Colonic mucosa (tissue), 4 donors: ENCODE measurements at regions not wholly inside any gene's neighbourhood (a gene's known extent, or its start where the extent isn't known, plus 50 kb on each side); places are given as distances from the start of the nearest gene placed in this dataset.
"Not testable (repeated sequence)": the region's sequence is repeated elsewhere in the genome, so short reads cannot be mapped to it uniquely, and the experiment has no call there.

ENCODE experiments used
- DNase-seq: peaks from one replicate; pipeline ENCODE4 v3.0.0-alpha.2; 2020
- H3K27ac ChIP-seq: fragments of 200-600 bp; one replicate; pipeline ENCODE4 v1.8.0; 2021
- H3K27me3 ChIP-seq: fragments of 200-600 bp; one replicate; pipeline ENCODE4 v1.8.0; 2021
- H3K36me3 ChIP-seq: fragments of 200-600 bp; one replicate; pipeline ENCODE4 v1.8.0; 2021
- H3K4me1 ChIP-seq: fragments of 200-600 bp; one replicate; pipeline ENCODE4 v1.8.0; 2021; ENCODE audit warnings: mild to moderate bottlenecking
- H3K4me3 ChIP-seq: fragments of 200-600 bp; one replicate; pipeline ENCODE4 v1.8.0; 2021
- H3K9ac ChIP-seq, 2 donors: one replicate each; pipeline ENCODE4 v1.7.0; 2013; ENCODE audit warnings: control low read depth in 2 of 2, low read depth in 2 of 2, low read length in 2 of 2
- H3K9me3 ChIP-seq: fragments of 200-600 bp; one replicate; pipeline ENCODE4 v1.8.0; 2021
- intact Hi-C: fragments of 100-400 bp; cut with DNase I; formaldehyde crosslinking; loops from one replicate; pipeline ENCODE4 v1.14.1; 2022
- TF ChIP-seq, protein P1 (sequence below): fragments of 200-600 bp; IDR thresholded peaks from one replicate; pipeline ENCODE4 v1.8.0; 2022; ENCODE audit warnings: antibody characterized with exemption, mild to moderate bottlenecking
- donor health status: healthy.
- donor health status: DM: no; HTN: no; CAD: no.
- donor health status: DM: no; HTN: no; CAD: no.

DNA sequence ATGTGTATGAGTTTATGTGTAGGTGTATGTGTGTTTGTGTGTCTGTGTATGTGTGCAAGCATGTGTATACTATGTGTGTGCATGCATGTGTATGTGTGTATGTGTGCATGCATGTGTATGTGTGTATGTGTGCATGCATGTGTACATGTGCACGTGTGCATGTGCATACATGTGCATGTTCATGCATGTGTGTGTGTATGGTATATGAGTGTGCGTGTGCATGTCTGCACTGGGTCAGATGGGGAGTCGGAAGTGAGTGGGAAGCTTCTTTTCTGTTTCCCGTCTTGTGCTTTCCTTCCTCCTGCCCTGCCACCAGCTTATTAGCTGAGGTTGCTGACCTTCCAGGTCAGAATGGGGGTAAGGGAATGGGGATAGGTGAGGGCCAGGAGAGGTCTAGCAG is 174.7 kb downstream of the MAP2K4 start:
- DNase-seq: no peak
- Histone ChIP-seq H3K27ac (no peak overlapping the region), H3K9ac (no peak overlapping the region), H3K36me3 (no peaks in the 10 kb centered on the region), H3K4me1 (no peaks in the 10 kb centered on the region), H3K9me3 (no peaks in the 10 kb centered on the region), H3K27me3 (no peaks in the 10 kb centered on the region), H3K4me3 (no peak overlapping the region)
- intact Hi-C loops: no loop called here
- TF ChIP-seq, protein P1, sequence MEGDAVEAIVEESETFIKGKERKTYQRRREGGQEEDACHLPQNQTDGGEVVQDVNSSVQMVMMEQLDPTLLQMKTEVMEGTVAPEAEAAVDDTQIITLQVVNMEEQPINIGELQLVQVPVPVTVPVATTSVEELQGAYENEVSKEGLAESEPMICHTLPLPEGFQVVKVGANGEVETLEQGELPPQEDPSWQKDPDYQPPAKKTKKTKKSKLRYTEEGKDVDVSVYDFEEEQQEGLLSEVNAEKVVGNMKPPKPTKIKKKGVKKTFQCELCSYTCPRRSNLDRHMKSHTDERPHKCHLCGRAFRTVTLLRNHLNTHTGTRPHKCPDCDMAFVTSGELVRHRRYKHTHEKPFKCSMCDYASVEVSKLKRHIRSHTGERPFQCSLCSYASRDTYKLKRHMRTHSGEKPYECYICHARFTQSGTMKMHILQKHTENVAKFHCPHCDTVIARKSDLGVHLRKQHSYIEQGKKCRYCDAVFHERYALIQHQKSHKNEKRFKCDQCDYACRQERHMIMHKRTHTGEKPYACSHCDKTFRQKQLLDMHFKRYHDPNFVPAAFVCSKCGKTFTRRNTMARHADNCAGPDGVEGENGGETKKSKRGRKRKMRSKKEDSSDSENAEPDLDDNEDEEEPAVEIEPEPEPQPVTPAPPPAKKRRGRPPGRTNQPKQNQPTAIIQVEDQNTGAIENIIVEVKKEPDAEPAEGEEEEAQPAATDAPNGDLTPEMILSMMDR: no peak

DNA sequence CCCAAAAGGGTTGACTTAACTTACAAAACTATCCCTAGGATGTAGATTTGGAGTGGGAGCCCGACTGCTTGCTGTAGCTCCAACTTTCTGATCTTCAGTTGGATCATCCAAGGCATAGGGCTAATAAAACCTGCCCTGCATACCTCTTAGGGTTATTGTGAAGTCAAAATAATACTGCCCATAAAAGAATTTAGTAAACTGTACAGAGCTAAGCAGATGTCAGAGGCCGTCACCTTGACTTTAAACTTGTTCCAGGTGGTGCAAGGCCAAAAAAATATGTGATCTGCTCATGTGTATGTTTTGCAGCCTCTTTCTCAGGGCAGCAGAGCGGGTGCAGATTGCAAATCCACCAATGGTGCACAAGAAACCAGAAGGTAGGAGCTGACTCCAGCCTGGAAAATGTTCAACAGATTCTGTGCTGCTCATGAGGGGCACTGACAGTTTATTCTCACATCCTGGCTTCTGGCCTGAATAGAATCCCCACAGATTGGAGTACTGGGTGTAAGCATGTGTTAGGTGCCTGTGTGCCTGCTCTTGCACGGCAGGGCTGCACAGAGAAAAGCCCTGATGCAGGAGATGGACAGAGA is 180.7 kb downstream of the MAP2K4 start:
- H3K27me3 ChIP-seq: no peaks in the 10 kb centered on the region
- no peaks in the 10 kb centered on the region for H3K9me3 ChIP-seq
- no peak overlapping the region for H3K9ac ChIP-seq
- H3K4me3 ChIP-seq: no peak overlapping the region
- H3K4me1 ChIP-seq: no peaks in the 10 kb centered on the region
- TF ChIP-seq, protein P1: no peak
- intact Hi-C loops: no loop called here
- no peak for DNase-seq
- H3K27ac ChIP-seq: no peak overlapping the region
- no peaks in the 10 kb centered on the region for H3K36me3 ChIP-seq

DNA sequence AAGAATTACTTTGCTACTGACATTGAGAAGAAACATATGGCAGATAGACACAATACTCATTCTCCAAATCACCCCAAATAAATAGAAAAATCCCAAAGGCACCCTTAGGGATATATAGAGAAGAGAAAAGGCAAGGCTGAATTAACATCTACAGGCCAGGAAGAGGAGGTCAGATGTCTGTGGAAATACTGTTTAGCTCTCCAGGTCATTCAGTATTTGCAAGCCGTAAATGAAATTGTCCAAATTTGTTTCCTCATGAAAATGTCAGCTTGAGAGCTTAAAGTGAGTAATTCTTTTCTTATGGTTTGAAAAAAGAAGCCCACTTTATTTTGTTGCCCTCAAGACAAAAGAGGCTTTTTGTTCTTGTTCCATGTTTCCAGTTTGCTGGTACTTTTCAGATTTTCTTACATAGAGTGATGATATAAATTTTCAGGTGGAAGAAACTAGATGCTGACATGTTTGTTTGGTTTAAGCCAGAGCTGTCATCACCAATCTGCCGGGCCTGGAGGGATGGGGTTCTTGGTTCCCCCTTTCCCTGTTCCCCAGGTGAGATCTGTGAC is 189.0 kb downstream of the MAP2K4 start:
- Histone ChIP-seq H3K27ac (no peak overlapping the region), H3K36me3 (no peaks in the 10 kb centered on the region), H3K4me3 (no peak overlapping the region), H3K9me3 (no peaks in the 10 kb centered on the region), H3K27me3 (no peaks in the 10 kb centered on the region), H3K4me1 (no peaks in the 10 kb centered on the region), H3K9ac (no peak overlapping the region)
- no peak for DNase-seq
- intact Hi-C loops: no loop called here
- TF ChIP-seq, protein P1: no peak

- H3K9me3 ChIP-seq, H3K9ac ChIP-seq, H3K4me3 ChIP-seq, H3K27ac ChIP-seq, intact Hi-C loops, H3K27me3 ChIP-seq, H3K4me1 ChIP-seq, H3K36me3 ChIP-seq, DNase-seq: not testable (repeated sequence)
Observed at GRCh38 chr17:12220714-12221439, 200.2 kb downstream of the MAP2K4 start.

- TF ChIP-seq, protein P1: no peak
- Histone ChIP-seq H3K4me1 (no peaks in the 10 kb centered on the region), H3K27me3 (no peaks in the 10 kb centered on the region), H3K9me3 (no peaks in the 10 kb centered on the region), H3K27ac (no peak overlapping the region), H3K9ac (no peak overlapping the region), H3K36me3 (no peaks in the 10 kb centered on the region), H3K4me3 (no peak overlapping the region)
- intact Hi-C loops: no loop called here
- no peak for DNase-seq
Observed at GRCh38 chr17:12222392-12222791, 201.7 kb downstream of the MAP2K4 start.

DNA sequence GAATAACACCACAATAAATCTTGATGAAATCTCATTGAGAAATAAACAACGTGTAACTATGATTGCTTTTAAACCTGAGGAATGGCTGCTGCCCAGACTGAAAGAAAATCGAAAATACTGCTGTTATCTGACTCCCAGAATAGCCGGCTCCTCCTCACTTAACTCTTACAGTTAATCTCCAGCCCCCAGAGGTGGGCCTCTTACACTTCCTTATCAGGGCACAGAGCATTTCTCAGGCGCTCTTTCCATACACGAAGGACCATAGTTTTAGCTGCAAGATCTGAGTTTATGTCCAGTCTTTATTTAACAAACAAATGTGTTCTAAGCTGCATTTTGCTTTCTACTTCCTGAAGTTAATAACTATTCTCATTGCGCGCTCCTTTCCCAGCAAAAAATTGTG is 206.9 kb downstream of the MAP2K4 start:
- H3K4me1 ChIP-seq: no peaks in the 10 kb centered on the region
- no peaks in the 10 kb centered on the region for H3K27me3 ChIP-seq
- intact Hi-C loops: no loop called here
- no peak overlapping the region for H3K27ac ChIP-seq
- no peaks in the 10 kb centered on the region for H3K36me3 ChIP-seq
- DNase-seq: no peak
- no peak overlapping the region for H3K4me3 ChIP-seq
- H3K9ac ChIP-seq: no peak overlapping the region
- TF ChIP-seq, protein P1: no peak
- H3K9me3 ChIP-seq: no peaks in the 10 kb centered on the region
